Mesodermal cell (in vitro differentiated cells): ENCODE measurements at regions not wholly inside any gene's neighbourhood (a gene's known extent, or its start where the extent isn't known, plus 50 kb on each side); places are given as distances from the start of the nearest gene placed in this dataset.

Experiments
- H3K27ac ChIP-seq: 2 replicates; pipeline ENCODE4 v1.7.0; 2013; ENCODE audit warnings: mild to moderate bottlenecking, low read depth, low read length, moderate library complexity; ENCODE audit not compliant: severe bottlenecking
- H3K36me3 ChIP-seq: 2 replicates; pipeline ENCODE4 v1.7.1; 2013; ENCODE audit warnings: mild to moderate bottlenecking, low read length, moderate library complexity; ENCODE audit not compliant: control insufficient read depth, insufficient read depth
- H3K4me1 ChIP-seq: one replicate; pipeline ENCODE4 v1.7.1; 2013; ENCODE audit warnings: mild to moderate bottlenecking, low read length; ENCODE audit not compliant: insufficient read depth, control insufficient read depth, poor library complexity, severe bottlenecking
- H3K4me3 ChIP-seq: 2 replicates; pipeline ENCODE4 v1.7.0; 2013; ENCODE audit warnings: low read length, control low read depth, mild to moderate bottlenecking; ENCODE audit not compliant: insufficient read depth, poor library complexity, severe bottlenecking; ENCODE audit errors: extremely low read depth
- H3K9me3 ChIP-seq: 2 replicates; pipeline ENCODE4 v1.7.1; 2013; ENCODE audit warnings: mild to moderate bottlenecking, low read length, moderate library complexity; ENCODE audit not compliant: control insufficient read depth
- WGBS, 2 experiments: methylation state at CpG; one replicate each; pipeline ENCODE4 v1.1.5; 2013; ENCODE audit warnings: missing lambda C conversion rate in 2 of 2; ENCODE audit not compliant: insufficient coverage in 2 of 2; 5-methylcytosine and 5-hydroxymethylcytosine counted together

- Histone ChIP-seq H3K36me3 (no peaks in the 10 kb centered on the region), H3K4me1 (no peaks in the 10 kb centered on the region), H3K27ac (no peak overlapping the region), H3K9me3 (no peaks in the 10 kb centered on the region), H3K4me3 (no peak overlapping the region)
- WGBS, 2 experiments = 80 to 82% methylated on average over 3 to 4 of the region's 6 CpGs
Measured at GRCh38 chrX:45258731-45259402, 58.2 kb upstream of the DIPK2B start.
